Osteoblast (primary cell): ENCODE measurements at regions not wholly inside any gene's neighbourhood (a gene's known extent, or its start where the extent isn't known, plus 50 kb on each side); places are given as distances from the start of the nearest gene placed in this dataset.

ENCODE experiments used
- DNase-seq: peaks from one replicate; pipeline ENCODE4 v3.0.0; 2011; ENCODE audit warnings: low spot score, mixed read lengths; ENCODE audit not compliant: insufficient read length; ENCODE audit errors: missing footprints
- H2AFZ ChIP-seq: 2 replicates; pipeline ENCODE4 v1.6.0; 2011; ENCODE audit warnings: mild to moderate bottlenecking, low read length
- H3K27ac ChIP-seq: 2 replicates; pipeline ENCODE4 v1.5.1; 2011; ENCODE audit warnings: mild to moderate bottlenecking, low read depth, low read length, moderate library complexity
- H3K27me3 ChIP-seq: 2 replicates; pipeline ENCODE4 v1.6.0; 2012; ENCODE audit warnings: mild to moderate bottlenecking, control low read depth, inconsistent platforms, low read length, moderate library complexity; ENCODE audit not compliant: insufficient read depth
- H3K36me3 ChIP-seq: 2 replicates; pipeline ENCODE4 v1.5.1; 2011; ENCODE audit warnings: mild to moderate bottlenecking, low read length, control low read depth, moderate library complexity; ENCODE audit not compliant: insufficient read depth
- H3K4me1 ChIP-seq: 2 replicates; pipeline ENCODE4 v1.5.1; 2011; ENCODE audit warnings: mild to moderate bottlenecking, low read length, control low read depth, moderate library complexity; ENCODE audit not compliant: insufficient read depth
- H3K4me2 ChIP-seq: 2 replicates; pipeline ENCODE4 v1.6.0; 2011; ENCODE audit warnings: mild to moderate bottlenecking, low read length; ENCODE audit not compliant: insufficient read depth
- H3K4me3 ChIP-seq: fragments of 200-600 bp; sonication (generic); 3 replicates; pipeline ENCODE4 v1.5.1; 2012; ENCODE audit warnings: mild to moderate bottlenecking, low read length, inconsistent platforms; ENCODE audit not compliant: insufficient read depth
- H3K79me2 ChIP-seq: 2 replicates; pipeline ENCODE4 v1.6.0; 2012; ENCODE audit warnings: mild to moderate bottlenecking, low read length, control low read depth, inconsistent platforms; ENCODE audit not compliant: insufficient read depth
- H3K9me3 ChIP-seq: 2 replicates; pipeline ENCODE4 v1.5.1; 2011; ENCODE audit warnings: low read depth, low read length, control low read depth
- H4K20me1 ChIP-seq: 2 replicates; pipeline ENCODE4 v1.6.0; 2012; ENCODE audit warnings: mild to moderate bottlenecking, low read length, control low read depth; ENCODE audit not compliant: insufficient read depth
- CTCF ChIP-seq: IDR thresholded peaks from 2 replicates; pipeline ENCODE4 v1.5.1; 2011; ENCODE audit warnings: mild to moderate bottlenecking, low read depth, low read length, moderate library complexity; ENCODE audit errors: extremely low read depth

- Histone ChIP-seq H2AFZ (no peak overlapping the region), H3K9me3 (no peaks in the 10 kb centered on the region), H3K27me3 (no peaks in the 10 kb centered on the region), H3K36me3 (no peaks in the 10 kb centered on the region), H3K4me2 (no peak overlapping the region), H3K4me1 (no peaks in the 10 kb centered on the region), H3K4me3 (no peak overlapping the region), H3K79me2 (no peaks in the 10 kb centered on the region), H4K20me1 (no peaks in the 10 kb centered on the region), H3K27ac (no peak overlapping the region)
- DNase-seq = no peak
- TF ChIP-seq CTCF = no peak
Measured at GRCh38 chr22:27019827-27020226, 362.4 kb downstream of the MIAT start.

- H3K4me1 ChIP-seq = no peaks in the 10 kb centered on the region
- H3K9me3 ChIP-seq = no peaks in the 10 kb centered on the region
- no peaks in the 10 kb centered on the region for H3K36me3 ChIP-seq
- H3K27me3 ChIP-seq = no peaks in the 10 kb centered on the region
- no peak overlapping the region for H3K4me3 ChIP-seq
- H3K27ac ChIP-seq = no peak overlapping the region
- H3K79me2 ChIP-seq = no peaks in the 10 kb centered on the region
- H3K4me2 ChIP-seq = no peak overlapping the region
- no peaks in the 10 kb centered on the region for H4K20me1 ChIP-seq
- H2AFZ ChIP-seq = no peak overlapping the region
- no peak for DNase-seq
- TF ChIP-seq CTCF = no peak
Measured at GRCh38 chr22:27022274-27022895, 365.0 kb downstream of the MIAT start.

GRCh38 chr22:27022896-27023361 is 365.5 kb downstream of the MIAT start:
- H3K36me3 ChIP-seq = no peaks in the 10 kb centered on the region
- H3K4me3 ChIP-seq = no peak overlapping the region
- TF ChIP-seq CTCF = no peak
- H3K79me2 ChIP-seq = no peaks in the 10 kb centered on the region
- H3K4me1 ChIP-seq = no peaks in the 10 kb centered on the region
- H4K20me1 ChIP-seq = no peaks in the 10 kb centered on the region
- no peak overlapping the region for H3K4me2 ChIP-seq
- no peaks in the 10 kb centered on the region for H3K27me3 ChIP-seq
- H2AFZ ChIP-seq = no peak overlapping the region
- no peaks in the 10 kb centered on the region for H3K9me3 ChIP-seq
- DNase-seq = no peak
- H3K27ac ChIP-seq = no peak overlapping the region

- Histone ChIP-seq H3K27me3 (no peaks in the 10 kb centered on the region), H3K36me3 (no peaks in the 10 kb centered on the region), H3K4me3 (no peak overlapping the region), H3K4me1 (no peaks in the 10 kb centered on the region), H3K9me3 (no peaks in the 10 kb centered on the region), H3K27ac (no peak overlapping the region), H2AFZ (no peak overlapping the region), H3K4me2 (no peak overlapping the region), H3K79me2 (no peaks in the 10 kb centered on the region), H4K20me1 (no peaks in the 10 kb centered on the region)
- no peak for DNase-seq
- no peak for TF ChIP-seq CTCF
Measured at GRCh38 chr22:27023591-27023990, 366.2 kb downstream of the MIAT start.
